ENCODE measurements at regions not wholly inside any gene's neighbourhood (a gene's known extent, or its start where the extent isn't known, plus 50 kb on each side); places are given as distances from the start of the nearest gene placed in this dataset.
A peak's percentile ranks its signal among the peaks of the same experiment; 100 is the strongest.
"Not testable (repeated sequence)": the region's sequence is repeated elsewhere in the genome, so short reads cannot be mapped to it uniquely, and the experiment has no call there.

DNA sequence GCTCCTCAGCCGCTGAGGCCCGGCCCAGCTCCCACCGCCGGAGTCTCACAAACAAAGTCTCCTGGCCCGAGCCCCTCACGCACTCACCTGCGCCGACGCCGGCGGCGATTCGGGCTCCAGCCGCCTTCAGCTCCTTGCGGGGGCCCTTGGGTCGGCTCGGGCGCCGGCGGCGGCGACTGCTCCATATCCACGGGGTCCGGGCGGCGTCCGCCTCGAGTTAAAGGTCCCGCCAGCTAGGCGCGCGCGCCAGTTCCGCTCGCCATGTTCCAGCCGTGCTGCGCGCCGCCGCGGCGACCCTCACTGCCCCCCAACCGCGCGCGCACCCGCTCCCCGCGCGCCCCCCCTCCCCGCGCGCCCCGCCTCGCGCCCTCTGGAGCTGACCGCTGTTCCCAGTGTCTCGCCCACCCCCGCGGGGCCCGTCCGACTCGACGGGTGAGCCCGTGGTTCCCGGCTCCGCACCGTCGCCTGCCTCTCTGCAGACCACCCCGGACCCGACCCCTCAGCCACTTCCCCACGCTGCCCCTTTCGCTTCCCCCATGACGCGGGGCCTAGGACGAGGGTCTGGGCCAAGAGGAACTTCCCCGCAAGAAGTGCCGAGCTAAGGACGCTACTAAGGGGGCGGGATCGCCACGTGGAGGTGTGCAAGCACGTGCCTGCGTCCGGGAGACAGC lies 396.1 kb downstream of the ZNF33B start:
- no peak for TF ChIP-seq CTCF (IDR thresholded peaks at IDR 0.05; ENCODE audit: low read depth, low read length, missing control alignments)
- no peak overlapping the region for H3K4me3 ChIP-seq (ENCODE audit: low read depth, low read length)
- no peak for DNase-seq (ENCODE audit: low read depth)

GRCh38 chr10:42236401-42236800 lies 402.0 kb downstream of the ZNF33B start:
- H3K4me3 ChIP-seq (ENCODE audit: low read depth, low read length); DNase-seq (ENCODE audit: low read depth): not testable (repeated sequence)

DNA sequence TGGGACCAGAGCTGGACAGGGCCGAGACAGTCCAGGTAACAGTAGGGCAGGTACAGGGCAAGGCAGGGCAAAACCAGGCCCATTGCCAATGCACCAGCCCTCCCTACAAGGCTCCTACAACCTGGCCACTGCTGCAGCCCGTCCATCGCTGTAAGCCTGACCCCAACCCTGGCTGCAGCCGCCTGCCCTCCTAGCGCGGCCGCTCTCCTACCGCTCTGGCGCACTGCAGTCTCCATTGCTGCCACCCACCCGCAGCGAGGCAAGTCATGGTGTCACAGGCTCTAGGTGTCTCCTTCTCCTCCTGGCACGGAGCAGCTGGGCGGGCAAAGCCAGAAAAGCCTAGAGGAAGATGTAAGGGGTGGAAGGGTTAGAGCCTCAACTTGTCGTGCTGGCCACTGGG lies 402.6 kb downstream of the ZNF33B start:
- H3K4me3 ChIP-seq (ENCODE audit: low read depth, low read length); DNase-seq (ENCODE audit: low read depth): not testable (repeated sequence)

DNA sequence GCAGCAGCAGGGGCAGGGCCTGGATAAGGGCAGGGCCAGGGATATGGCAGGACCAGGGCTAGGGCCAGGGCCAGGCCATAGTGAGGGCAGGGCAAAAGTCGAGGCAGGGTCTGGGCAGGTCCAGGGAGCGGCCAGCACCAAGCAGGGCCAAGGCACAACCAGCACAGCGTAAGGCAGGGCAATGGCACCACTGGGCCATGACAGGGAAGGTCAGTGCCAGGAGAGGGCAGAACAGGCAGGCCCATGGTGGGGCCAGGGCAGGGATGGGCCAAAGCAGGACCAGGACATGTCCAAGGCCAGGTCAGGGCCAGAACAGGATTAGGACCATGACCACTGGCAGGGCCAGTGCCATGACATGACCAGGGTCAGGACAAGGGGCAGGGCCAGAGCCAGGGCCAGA lies 403.1 kb downstream of the ZNF33B start:
- not testable (repeated sequence) for H3K4me3 ChIP-seq (ENCODE audit: low read depth, low read length); DNase-seq (ENCODE audit: low read depth)

- not testable (repeated sequence) for DNase-seq (ENCODE audit: low read depth); H3K4me3 ChIP-seq (ENCODE audit: low read depth, low read length)
These were observed 403.9 kb downstream of the ZNF33B start for GRCh38 chr10:42234506-42234905.

DNA sequence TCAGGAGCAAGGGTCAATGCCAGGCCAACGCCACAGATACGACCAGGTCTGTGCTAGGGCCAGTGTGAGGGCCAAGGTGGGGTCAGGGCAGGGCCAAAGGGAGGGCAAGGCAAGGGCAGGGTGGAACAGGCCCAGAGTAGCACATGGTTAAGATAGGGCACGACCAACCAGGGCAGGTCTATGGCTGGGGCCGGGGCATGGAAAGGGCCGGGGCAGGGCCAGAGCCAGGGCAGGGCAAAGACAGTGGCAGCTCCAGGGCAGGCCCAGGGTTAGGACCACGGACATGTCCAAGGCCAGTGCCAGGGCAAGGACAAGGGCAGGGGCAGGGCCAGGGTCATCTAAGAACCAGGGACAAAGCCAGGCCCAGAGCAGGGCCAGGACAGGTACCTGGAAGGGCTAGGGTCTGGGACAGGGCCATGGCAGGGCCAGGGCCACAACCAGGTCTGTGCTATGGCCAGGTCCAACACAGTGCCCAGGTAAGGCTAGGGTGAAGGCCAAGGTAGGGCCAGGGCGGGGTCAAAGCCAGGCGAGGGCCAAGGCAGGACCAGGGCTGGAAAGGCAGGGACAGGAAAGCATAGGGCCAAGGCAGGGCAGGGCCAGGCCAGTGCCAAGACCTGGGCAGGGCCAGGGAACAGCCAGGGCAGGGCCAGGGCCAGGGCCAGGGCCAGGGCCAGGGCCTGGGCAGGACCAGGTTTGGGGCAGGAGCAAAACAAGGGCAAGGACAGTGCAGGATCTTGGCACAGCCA lies 404.7 kb downstream of the ZNF33B start:
- not testable (repeated sequence) for DNase-seq (ENCODE audit: low read depth); H3K4me3 ChIP-seq (ENCODE audit: low read depth, low read length)

GRCh38 chr10:42232955-42233354 lies 405.4 kb downstream of the ZNF33B start:
- DNase-seq (ENCODE audit: low read depth); H3K4me3 ChIP-seq (ENCODE audit: low read depth, low read length): not testable (repeated sequence)

DNA sequence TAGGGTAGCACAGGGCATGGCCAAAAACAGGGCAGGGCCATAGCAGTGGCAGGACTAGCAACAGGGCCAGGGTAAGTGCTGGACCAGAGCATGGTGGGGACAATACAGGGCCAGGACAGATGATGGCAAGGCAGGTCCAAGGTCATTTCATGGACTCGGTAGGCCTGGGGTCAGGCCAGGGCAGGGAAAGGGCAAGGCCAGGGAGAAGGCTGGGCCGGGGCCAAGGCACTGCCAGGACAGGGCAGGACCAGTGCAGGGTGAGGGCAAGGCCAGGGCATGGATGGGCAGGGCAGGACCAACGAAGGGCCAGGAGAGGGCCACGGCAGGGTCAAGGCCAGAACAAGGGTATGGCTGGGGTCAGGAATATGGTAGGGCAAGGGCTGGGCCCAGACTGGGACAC lies 407.6 kb downstream of the ZNF33B start:
- not testable (repeated sequence) for H3K4me3 ChIP-seq (ENCODE audit: low read depth, low read length); DNase-seq (ENCODE audit: low read depth)

DNA sequence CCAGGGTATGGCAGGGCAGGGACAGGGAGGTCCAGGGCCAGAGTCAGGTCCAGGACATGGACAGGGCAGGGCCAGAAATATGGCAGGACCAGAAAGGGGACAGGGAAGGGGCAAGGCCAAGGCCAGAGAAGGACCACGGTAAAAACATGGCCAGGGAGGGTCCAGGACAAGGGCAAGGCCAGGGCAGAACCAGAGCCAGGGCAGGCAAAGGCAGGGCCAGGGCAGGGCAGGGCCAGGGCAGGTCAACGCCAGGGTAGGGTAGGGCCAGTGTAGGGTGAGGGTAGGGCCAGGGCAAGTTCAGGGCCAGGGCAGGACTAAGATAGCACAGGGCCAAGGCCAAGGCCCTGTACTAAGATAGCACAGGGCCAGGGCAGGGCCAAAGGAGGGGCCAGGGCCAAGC lies 408.3 kb downstream of the ZNF33B start:
- not testable (repeated sequence) for DNase-seq (ENCODE audit: low read depth)

DNA sequence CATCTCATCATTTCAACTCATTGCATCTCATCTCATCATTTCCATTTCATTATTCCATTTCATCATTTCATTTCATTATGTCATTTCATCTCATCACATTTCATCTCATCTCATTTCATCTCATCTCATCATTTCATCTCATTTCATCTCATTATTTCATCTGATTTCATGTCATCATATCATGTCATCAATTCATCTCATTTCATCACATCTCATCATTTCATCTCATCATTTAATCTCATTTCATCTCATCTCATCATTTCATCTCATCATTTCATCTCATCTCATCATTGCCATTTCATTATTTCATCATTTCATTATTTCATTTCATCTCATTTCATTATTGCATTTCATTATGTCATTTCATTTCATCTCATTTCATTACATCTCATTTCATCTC lies 410.5 kb downstream of the ZNF33B start:
- H3K4me3 ChIP-seq (ENCODE audit: low read depth, low read length); DNase-seq (ENCODE audit: low read depth): not testable (repeated sequence)

More for the DNA sequence above, 408.3 kb downstream of the ZNF33B start:
- H3K4me3 ChIP-seq (ENCODE audit: low read depth, low read length) = not testable (repeated sequence)

- H3K4me3 ChIP-seq (ENCODE audit: low read depth, low read length); DNase-seq (ENCODE audit: low read depth): not testable (repeated sequence)
These were observed 444.8 kb downstream of the ZNF33B start for GRCh38 chr10:42193588-42193987.

GRCh38 chr10:42192450-42192849 lies 445.9 kb downstream of the ZNF33B start:
- H3K4me3 ChIP-seq (ENCODE audit: low read depth, low read length); DNase-seq (ENCODE audit: low read depth): not testable (repeated sequence)
- TF ChIP-seq CTCF (IDR thresholded peaks at IDR 0.05; ENCODE audit: low read depth, low read length, missing control alignments) = peak; percentile 32

GRCh38 chr10:42187501-42188195 lies 450.7 kb downstream of the ZNF33B start:
- DNase-seq (ENCODE audit: low read depth); H3K4me3 ChIP-seq (ENCODE audit: low read depth, low read length): not testable (repeated sequence)

All from GM12864 (cell line).